Adipocyte (in vitro differentiated cells): ENCODE measurements at regions not wholly inside any gene's neighbourhood (a gene's known extent, or its start where the extent isn't known, plus 50 kb on each side); places are given as distances from the start of the nearest gene placed in this dataset.

Experiments used
- DNase-seq: peaks from one replicate; pipeline ENCODE4 v3.0.0-alpha.2; 2015; ENCODE audit warnings: low read depth
- H3K27me3 ChIP-seq: replicated peaks from 2 replicates; pipeline ENCODE4 v1.7.0; 2013; ENCODE audit warnings: mild to moderate bottlenecking, low read length, moderate library complexity; ENCODE audit not compliant: control insufficient read depth, insufficient read depth
- H3K36me3 ChIP-seq: 2 replicates; pipeline ENCODE4 v1.7.0; 2013; ENCODE audit warnings: low read length, mild to moderate bottlenecking, moderate library complexity; ENCODE audit not compliant: control insufficient read depth, insufficient read depth, severe bottlenecking
- H3K4me1 ChIP-seq: 2 replicates; pipeline ENCODE4 v1.7.0; 2013; ENCODE audit warnings: mild to moderate bottlenecking, low read length, moderate library complexity; ENCODE audit not compliant: control insufficient read depth, insufficient read depth
- H3K4me3 ChIP-seq: 2 replicates; pipeline ENCODE4 v1.7.0; 2013; ENCODE audit warnings: mild to moderate bottlenecking, low read length, moderate library complexity
- H3K9ac ChIP-seq: 2 replicates; pipeline ENCODE4 v1.7.0; 2013; ENCODE audit warnings: mild to moderate bottlenecking, low read length, moderate library complexity
- H3K9me3 ChIP-seq: 2 replicates; pipeline ENCODE4 v1.7.0; 2013; ENCODE audit warnings: mild to moderate bottlenecking, low read length, moderate library complexity; ENCODE audit not compliant: control insufficient read depth

DNA sequence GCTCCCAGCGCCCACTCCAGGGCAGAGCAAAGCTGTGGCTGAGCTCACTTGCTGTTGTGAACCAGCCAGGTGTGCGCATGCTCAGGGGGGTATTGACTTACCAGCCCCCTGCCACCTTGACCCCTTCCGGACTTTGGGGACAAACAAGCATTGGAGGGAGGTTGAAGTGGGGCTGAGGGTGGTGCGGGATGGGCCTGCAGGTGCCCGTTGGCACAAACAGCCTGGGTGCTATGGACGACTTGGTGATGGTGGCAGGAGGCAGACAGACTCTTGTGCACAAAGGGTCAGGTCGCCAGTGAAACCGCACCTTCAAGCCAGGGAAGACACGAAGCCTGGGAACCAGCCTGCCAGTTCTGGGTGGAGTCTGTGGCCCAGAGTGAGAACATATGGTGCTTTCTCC lies 858.5 kb upstream of the PTPRD start:
- Histone ChIP-seq H3K27me3 (no peaks in the 10 kb centered on the region), H3K4me1 (no peaks in the 10 kb centered on the region), H3K4me3 (no peak overlapping the region), H3K36me3 (no peaks in the 10 kb centered on the region), H3K9me3 (peaks cover 3% of the 10 kb centered on the region), H3K9ac (no peak overlapping the region)
- DNase-seq = no peak

DNA sequence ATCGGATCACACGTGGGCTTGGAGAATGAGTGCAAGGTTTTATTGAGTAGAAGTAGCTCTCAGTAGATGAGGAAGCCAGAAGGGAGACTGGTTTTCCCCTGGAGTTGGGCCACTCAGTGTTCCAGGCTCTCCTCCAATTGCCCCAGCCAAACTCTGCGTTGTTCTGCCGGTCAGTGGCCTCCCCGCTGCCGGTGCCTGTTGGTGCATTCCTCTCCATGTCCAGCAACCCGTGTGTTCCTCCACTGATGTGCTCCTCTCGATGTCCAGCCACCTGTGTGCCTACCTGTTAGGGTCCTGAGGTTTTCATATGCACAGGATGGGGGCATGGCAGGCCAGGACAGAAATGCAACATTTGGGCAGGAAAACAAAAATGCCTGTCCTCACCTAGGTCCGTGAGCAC lies 888.0 kb upstream of the PTPRD start:
- DNase-seq = no peak
- Histone ChIP-seq H3K9me3 (no peaks in the 10 kb centered on the region), H3K36me3 (no peaks in the 10 kb centered on the region), H3K27me3 (no peaks in the 10 kb centered on the region), H3K9ac (no peak overlapping the region), H3K4me3 (no peak overlapping the region), H3K4me1 (no peaks in the 10 kb centered on the region)

DNA sequence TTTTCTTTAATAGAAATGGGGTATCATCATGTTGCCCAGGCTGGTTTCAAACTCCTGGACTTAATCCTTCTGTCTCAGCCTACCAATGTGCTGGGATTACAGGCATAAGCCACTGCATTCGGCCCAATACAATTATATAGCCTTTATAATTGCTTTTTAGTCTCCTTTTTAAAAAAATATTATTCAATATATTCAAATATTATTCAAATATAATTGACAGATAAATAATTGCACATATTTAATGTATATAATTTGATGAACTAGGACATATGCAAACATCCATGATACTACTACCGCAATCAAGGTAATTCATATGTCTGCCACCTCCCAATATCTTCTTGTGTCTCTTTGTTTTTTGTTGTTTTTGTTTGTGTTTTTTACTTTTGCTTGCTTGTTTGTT lies 894.2 kb upstream of the PTPRD start:
- Histone ChIP-seq H3K4me3 (no peak overlapping the region), H3K9me3 (no peaks in the 10 kb centered on the region), H3K36me3 (no peaks in the 10 kb centered on the region), H3K9ac (no peak overlapping the region), H3K4me1 (no peaks in the 10 kb centered on the region), H3K27me3 (no peaks in the 10 kb centered on the region)
- DNase-seq = no peak

DNA sequence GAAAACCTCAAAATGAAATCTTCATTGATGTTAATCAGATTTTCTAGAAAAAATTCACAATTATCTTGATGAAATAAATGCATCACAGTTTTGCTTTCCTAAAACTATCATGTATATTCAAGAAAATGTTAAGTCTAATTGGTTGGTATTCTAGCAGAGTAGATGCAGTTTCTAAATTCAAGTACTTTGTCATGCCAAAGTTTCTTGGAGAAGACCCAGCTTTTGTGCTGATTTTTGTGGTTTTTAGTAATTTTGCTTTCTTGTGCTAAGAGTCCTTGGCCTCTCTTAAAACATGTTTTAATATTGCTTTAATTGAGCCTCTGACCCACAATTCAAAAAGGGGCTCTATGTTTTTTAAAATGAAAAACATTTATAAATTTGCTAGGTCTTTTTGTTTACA lies 924.8 kb upstream of the PTPRD start:
- DNase-seq = no peak
- Histone ChIP-seq H3K9ac (no peak overlapping the region), H3K27me3 (no peaks in the 10 kb centered on the region), H3K36me3 (no peaks in the 10 kb centered on the region), H3K4me1 (no peaks in the 10 kb centered on the region), H3K9me3 (no peaks in the 10 kb centered on the region), H3K4me3 (no peak overlapping the region)

DNA sequence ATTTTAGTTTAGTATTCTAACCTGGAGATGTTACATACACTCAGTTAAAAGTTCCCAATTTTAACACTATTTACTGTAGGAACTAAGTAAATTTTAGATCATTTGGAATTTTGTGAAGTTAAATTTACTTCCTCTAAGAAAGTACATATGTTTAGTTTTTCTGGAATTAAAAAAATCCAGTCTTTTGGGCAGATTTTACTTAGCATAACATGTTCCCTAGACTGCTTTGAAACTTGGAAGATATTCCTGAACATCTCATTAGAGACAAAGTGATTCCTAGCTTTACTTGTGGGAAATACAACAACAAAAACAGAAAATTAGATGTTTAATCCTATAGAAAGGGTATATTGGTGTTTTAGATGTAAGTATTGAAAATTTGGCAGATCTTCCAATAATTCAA lies 930.0 kb upstream of the PTPRD start:
- no peak for DNase-seq
- H3K4me3 ChIP-seq = no peak overlapping the region
- H3K36me3 ChIP-seq = no peaks in the 10 kb centered on the region
- H3K9ac ChIP-seq = no peak overlapping the region
- H3K9me3 ChIP-seq = no peaks in the 10 kb centered on the region
- H3K4me1 ChIP-seq = no peaks in the 10 kb centered on the region
- H3K27me3 ChIP-seq = no peaks in the 10 kb centered on the region

DNA sequence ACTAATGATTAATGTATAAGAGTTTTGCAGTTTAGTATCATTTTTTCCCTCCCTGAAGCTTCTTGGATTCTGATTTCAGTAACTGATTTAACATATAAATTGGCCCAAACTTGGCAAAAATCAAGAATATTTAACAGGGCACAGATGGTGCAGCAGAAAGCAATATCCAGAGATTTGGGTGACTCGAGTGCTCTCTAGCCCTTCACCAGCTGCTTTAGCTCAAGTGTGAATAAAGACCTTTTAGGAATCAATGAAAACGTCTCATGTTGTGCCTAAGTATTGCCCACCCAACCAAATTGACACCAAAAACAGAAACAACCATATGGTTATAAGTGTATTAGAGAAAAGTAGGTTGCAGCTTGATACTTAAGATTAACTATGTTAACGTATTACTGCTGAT lies 933.4 kb upstream of the PTPRD start:
- Histone ChIP-seq H3K36me3 (no peaks in the 10 kb centered on the region), H3K4me3 (no peak overlapping the region), H3K27me3 (no peaks in the 10 kb centered on the region), H3K9me3 (no peaks in the 10 kb centered on the region), H3K9ac (no peak overlapping the region), H3K4me1 (no peaks in the 10 kb centered on the region)
- no peak for DNase-seq

DNA sequence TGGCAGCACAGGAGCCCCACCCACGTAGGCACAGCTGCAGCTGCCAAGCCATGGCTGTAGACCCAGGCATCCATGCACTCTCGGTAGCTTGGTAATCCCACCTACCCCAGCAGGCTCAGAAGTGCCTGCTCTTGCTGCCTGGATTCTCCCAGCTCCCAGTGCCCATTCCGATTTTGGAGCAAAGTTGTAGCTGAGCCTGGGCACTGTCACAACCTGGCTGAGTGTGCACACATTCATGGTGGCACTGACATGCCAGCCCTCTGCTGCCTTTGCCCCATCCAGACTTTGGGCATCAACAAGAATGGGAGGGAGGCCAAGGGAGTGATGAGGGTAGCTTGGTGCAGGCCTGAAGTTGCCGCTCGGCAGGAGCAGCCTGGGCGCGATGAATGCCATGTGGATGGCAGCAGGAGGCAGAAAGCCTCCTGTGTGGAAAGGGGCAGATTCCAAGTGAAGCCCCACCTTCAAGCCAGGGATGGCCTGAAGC lies 936.6 kb upstream of the PTPRD start:
- no peak for DNase-seq
- H3K27me3 ChIP-seq = no peaks in the 10 kb centered on the region
- H3K9me3 ChIP-seq = no peaks in the 10 kb centered on the region
- H3K4me3 ChIP-seq = no peak overlapping the region
- H3K36me3 ChIP-seq = no peaks in the 10 kb centered on the region
- H3K9ac ChIP-seq = no peak overlapping the region
- no peaks in the 10 kb centered on the region for H3K4me1 ChIP-seq

DNA sequence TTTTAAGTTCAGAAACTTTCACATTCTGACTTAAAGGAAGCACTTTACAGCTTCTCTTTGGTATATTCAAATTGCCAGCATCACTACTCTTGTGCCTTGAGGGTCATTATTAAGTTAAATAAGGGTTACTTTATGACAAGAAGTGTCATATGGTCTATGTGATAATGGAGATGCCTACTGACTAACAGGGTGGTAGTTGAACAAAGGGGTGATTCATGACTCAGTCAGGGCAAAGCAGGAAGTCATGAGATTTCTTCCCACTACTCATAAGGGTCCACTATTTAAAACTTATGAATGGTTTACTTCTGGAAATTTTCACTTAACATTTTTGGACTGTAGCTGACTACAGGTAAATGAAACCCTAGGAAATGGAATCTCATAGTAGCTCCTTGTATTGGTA lies 938.3 kb upstream of the PTPRD start:
- Histone ChIP-seq H3K4me1 (no peaks in the 10 kb centered on the region), H3K36me3 (no peaks in the 10 kb centered on the region), H3K9ac (no peak overlapping the region), H3K4me3 (no peak overlapping the region), H3K27me3 (no peaks in the 10 kb centered on the region), H3K9me3 (no peaks in the 10 kb centered on the region)
- no peak for DNase-seq

DNA sequence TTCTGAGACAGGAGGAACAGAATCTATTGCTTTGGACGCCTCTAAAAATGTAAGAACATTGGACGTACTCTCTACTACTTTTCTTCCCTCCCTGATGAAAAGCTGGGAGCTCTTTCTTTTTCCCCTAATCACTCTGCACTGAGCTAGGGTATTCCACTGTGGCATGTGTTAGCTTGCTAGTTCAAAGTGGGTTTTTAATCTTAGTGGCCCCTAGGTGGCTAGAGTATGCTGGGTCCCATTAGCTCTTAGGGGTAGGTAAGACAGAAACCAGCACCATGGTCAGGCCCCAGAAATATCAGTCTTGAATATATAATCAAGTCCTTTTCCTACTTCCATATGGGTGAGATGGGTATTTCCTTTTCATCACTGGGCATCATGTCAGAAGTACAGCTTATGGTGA lies 945.2 kb upstream of the PTPRD start:
- H3K4me1 ChIP-seq = no peaks in the 10 kb centered on the region
- no peak overlapping the region for H3K9ac ChIP-seq
- H3K27me3 ChIP-seq = no peaks in the 10 kb centered on the region
- no peaks in the 10 kb centered on the region for H3K36me3 ChIP-seq
- peaks cover 3% of the 10 kb centered on the region for H3K9me3 ChIP-seq
- no peak for DNase-seq
- no peak overlapping the region for H3K4me3 ChIP-seq

DNA sequence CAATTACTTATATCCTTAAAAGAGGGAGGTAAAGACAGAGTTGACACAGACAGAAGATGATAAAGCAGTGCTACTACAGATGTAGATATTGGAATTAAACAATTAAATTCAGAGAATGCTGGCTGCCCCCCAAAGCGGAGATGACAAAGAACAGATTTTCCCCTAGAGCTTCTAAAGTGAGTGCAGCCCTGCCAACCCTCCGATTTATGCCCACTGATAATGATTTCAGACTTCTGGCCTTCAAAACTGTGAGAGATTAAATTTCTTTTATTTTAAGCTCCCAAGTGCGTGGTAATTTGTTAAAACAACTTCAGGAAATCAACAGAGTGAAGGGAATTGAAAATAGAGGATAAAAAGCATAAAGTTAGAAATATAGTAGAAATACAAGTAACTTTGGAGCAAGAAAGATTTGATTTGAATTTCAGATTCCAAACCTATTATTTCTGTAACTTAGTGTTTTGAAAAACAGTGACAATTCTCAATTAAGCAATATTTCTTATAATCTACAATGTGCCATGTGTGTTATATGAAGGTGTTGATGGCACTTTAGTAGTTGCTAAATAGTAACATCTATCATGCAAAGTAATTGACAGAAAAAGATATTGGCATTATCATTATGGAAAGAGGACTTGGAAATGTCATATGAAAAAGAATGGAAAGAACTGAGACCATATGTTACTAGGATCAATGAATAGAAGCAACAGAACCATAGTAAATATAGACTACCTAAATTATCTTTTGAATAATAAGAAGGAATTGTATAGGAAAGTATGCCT lies 946.4 kb upstream of the PTPRD start:
- peaks cover 3% of the 10 kb centered on the region for H3K9me3 ChIP-seq
- H3K4me1 ChIP-seq = no peaks in the 10 kb centered on the region
- no peak overlapping the region for H3K4me3 ChIP-seq
- H3K27me3 ChIP-seq = no peaks in the 10 kb centered on the region
- H3K9ac ChIP-seq = no peak overlapping the region
- no peaks in the 10 kb centered on the region for H3K36me3 ChIP-seq
- no peak for DNase-seq

DNA sequence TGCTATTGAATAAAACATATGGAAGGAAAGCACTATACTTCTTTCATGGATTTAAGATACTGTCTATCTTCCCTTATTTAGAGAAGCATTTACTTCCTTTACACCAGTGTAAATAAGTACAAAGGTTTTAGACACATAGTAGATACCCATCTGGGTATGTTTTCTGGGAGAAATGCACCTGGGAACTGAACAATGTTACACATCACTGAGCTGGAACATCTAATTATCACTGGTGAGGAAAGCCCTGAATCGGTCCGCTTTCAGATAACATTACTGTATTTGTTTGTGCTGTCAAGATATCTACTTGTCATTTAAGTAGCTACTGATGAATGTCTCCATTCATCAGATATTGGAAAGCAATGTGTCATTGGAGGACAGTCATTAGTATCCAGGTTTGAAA lies 964.7 kb upstream of the PTPRD start:
- no peak for DNase-seq
- H3K9me3 ChIP-seq = no peaks in the 10 kb centered on the region
- H3K4me1 ChIP-seq = no peaks in the 10 kb centered on the region
- no peaks in the 10 kb centered on the region for H3K36me3 ChIP-seq
- H3K27me3 ChIP-seq = no peaks in the 10 kb centered on the region
- H3K4me3 ChIP-seq = no peak overlapping the region
- H3K9ac ChIP-seq = no peak overlapping the region

DNA sequence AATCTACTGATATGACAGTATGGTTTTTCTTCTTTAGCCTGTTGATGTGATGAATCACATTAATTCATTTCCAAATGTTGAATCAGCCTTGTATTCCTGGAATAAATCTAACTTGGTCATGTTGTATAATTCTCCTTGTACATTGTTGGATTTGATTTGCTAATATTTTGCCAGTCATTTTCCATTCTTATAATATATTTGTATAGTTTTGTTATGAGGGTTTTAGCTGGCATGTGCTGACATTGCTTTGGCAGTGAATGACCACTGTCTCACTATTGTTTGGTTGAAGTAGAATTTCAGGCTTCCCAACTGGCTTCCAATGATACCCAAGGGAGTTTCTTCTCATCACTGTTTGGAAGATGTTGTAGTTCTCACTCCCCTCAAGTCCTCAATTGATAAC lies 983.0 kb upstream of the PTPRD start:
- no peak overlapping the region for H3K9ac ChIP-seq
- no peaks in the 10 kb centered on the region for H3K27me3 ChIP-seq
- DNase-seq = no peak
- H3K4me1 ChIP-seq = no peaks in the 10 kb centered on the region
- no peaks in the 10 kb centered on the region for H3K9me3 ChIP-seq
- H3K36me3 ChIP-seq = no peaks in the 10 kb centered on the region
- H3K4me3 ChIP-seq = no peak overlapping the region
